ENCODE measurements at regions not wholly inside any gene's neighbourhood (a gene's known extent, or its start where the extent isn't known, plus 50 kb on each side); places are given as distances from the start of the nearest gene placed in this dataset.
A peak's percentile ranks its signal among the peaks of the same experiment; 100 is the strongest.

DNA sequence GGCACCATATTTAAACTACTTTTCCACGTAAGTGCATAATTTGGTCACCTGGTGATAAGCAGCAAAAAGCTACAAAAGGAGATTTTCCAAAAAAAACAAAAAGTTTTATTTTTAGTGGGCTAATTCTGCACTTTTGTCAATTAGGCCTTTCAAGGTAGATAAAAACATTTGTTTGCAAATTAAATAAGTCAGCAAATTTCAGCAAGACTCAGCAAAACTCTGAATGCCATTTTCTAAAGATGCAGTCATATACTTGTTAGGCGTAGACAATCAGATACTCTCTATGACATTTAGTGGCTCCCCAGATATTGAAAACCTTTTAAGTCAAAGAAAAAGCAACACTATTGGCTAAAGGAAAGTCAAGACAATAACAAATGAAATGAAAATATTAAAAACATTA is 400.2 kb upstream of the GOLIM4 start:
- Histone ChIP-seq H3K27ac (peak overlapping the region in 1 of 2 donors; percentile 30), H3K9me3 (no peaks in the 10 kb centered on the region), H3K4me3 (no peak overlapping the region), H3K27me3 (replicated peaks; ENCODE audit: insufficient read depth) (no peaks in the 10 kb centered on the region), H3K4me1 (ENCODE audit: control insufficient read depth in 1 of 2, low read depth in 2 of 2) (peaks cover 3 to 16% of the 10 kb centered on the region in 2 donors), H3K36me3 (no peaks in the 10 kb centered on the region)
- TF ChIP-seq, protein P1, sequence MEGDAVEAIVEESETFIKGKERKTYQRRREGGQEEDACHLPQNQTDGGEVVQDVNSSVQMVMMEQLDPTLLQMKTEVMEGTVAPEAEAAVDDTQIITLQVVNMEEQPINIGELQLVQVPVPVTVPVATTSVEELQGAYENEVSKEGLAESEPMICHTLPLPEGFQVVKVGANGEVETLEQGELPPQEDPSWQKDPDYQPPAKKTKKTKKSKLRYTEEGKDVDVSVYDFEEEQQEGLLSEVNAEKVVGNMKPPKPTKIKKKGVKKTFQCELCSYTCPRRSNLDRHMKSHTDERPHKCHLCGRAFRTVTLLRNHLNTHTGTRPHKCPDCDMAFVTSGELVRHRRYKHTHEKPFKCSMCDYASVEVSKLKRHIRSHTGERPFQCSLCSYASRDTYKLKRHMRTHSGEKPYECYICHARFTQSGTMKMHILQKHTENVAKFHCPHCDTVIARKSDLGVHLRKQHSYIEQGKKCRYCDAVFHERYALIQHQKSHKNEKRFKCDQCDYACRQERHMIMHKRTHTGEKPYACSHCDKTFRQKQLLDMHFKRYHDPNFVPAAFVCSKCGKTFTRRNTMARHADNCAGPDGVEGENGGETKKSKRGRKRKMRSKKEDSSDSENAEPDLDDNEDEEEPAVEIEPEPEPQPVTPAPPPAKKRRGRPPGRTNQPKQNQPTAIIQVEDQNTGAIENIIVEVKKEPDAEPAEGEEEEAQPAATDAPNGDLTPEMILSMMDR (IDR thresholded peaks at IDR 0.05) = no peak
- DNase-seq (ENCODE audit: low spot score) = no peak
- no peak for ATAC-seq (ENCODE audit: insufficient number of reproducible peaks, low FRiP score, low read depth)

DNA sequence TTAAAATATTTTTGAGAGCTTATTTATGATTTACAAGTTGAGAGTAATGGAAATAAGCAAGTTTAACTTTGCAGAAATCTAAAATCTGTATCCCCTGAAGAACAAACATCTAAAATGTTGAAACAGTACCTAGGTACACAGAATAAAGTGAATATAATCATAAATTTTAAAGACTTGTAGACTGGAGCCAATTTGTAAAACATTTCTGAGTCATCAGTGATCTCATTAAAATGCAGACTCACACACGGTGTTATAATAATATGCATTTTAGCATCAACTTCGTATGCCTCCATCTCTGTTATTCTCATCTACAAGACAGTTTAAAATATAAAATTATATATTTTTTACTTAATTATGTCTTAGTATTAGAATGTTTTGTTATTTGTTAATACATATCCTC is 399.5 kb upstream of the GOLIM4 start:
- Histone ChIP-seq H3K4me3 (no peak overlapping the region), H3K27me3 (replicated peaks; ENCODE audit: insufficient read depth) (no peaks in the 10 kb centered on the region), H3K36me3 (no peaks in the 10 kb centered on the region), H3K27ac (no peak overlapping the region), H3K9me3 (no peaks in the 10 kb centered on the region), H3K4me1 (ENCODE audit: control insufficient read depth in 1 of 2, low read depth in 2 of 2) (peaks cover 3 to 16% of the 10 kb centered on the region in 2 donors)
- TF ChIP-seq, protein P1 (IDR thresholded peaks at IDR 0.05) = no peak
- DNase-seq (ENCODE audit: low spot score) (no peak), ATAC-seq (ENCODE audit: insufficient number of reproducible peaks, low FRiP score, low read depth) (no peak)

DNA sequence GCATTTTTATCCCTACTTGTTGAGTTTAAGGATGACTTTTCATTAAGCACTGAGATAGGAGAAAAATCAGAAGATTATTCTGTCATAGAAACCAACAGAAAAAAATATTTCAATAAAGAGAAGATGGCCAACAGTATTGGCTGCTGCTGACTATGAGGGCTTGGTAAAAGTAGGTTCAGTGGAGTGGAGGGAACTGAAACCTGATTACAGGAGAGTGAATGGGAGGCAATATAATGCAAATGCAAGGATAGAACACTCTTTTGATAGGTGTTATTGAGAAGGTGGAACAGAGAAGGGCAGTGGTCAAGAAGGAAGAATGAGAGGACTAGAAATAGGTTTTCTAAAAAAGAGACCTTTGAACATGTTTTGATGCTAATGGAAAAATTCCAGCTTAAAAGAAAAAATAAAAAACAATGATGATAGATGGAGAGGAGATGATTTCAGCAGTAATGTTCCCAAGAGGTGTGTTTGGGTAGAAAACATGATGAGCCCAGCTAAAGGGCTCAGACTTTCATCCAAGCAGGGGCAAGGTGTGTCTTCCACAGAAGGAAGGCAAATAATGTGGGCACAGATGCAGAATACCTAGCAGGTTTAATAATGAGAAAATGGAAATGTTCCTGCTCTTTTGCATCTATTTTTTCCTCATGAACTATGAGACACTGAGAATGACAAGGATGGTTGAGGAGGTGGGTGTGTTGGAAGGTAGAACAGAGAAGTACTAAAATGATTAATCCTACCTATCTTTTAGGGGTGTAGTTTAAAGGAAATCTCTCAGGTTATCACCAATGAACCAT is 397.9 kb upstream of the GOLIM4 start:
- H3K27ac ChIP-seq = no peak overlapping the region
- H3K9me3 ChIP-seq = no peaks in the 10 kb centered on the region
- peaks cover 3 to 16% of the 10 kb centered on the region in 2 donors for H3K4me1 ChIP-seq (ENCODE audit: control insufficient read depth in 1 of 2, low read depth in 2 of 2)
- no peak overlapping the region for H3K4me3 ChIP-seq
- TF ChIP-seq, protein P1 (IDR thresholded peaks at IDR 0.05) = no peak
- ATAC-seq (ENCODE audit: insufficient number of reproducible peaks, low FRiP score, low read depth) (no peak), DNase-seq (ENCODE audit: low spot score) (no peak)
- no peaks in the 10 kb centered on the region for H3K36me3 ChIP-seq
- H3K27me3 ChIP-seq (replicated peaks; ENCODE audit: insufficient read depth) = no peaks in the 10 kb centered on the region

DNA sequence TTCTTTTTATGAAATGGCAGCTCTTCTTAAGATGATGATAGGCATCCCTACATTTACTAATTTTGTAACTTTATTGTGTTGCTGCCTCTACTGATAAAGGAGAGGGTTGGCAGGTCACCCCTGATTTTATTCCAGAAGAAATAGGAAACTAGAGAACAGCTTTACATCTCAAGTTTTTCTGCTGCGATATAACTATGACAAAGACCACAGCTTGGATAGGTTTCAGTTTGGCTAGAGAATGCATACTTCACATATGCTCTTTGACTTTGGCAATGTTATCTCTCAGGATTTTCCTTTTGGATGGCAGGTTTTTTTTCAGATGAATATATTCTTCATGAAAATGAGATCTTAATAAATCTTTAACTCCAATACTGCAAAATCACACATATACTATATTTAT is 395.3 kb upstream of the GOLIM4 start:
- Histone ChIP-seq H3K27ac (no peak overlapping the region), H3K4me3 (no peak overlapping the region), H3K36me3 (no peaks in the 10 kb centered on the region), H3K4me1 (ENCODE audit: control insufficient read depth in 1 of 2, low read depth in 2 of 2) (peaks cover 0 to 3% of the 10 kb centered on the region in 2 donors), H3K9me3 (no peaks in the 10 kb centered on the region), H3K27me3 (replicated peaks; ENCODE audit: insufficient read depth) (no peaks in the 10 kb centered on the region)
- TF ChIP-seq, protein P1 (IDR thresholded peaks at IDR 0.05) = no peak
- ATAC-seq (ENCODE audit: insufficient number of reproducible peaks, low FRiP score, low read depth) = no peak
- no peak for DNase-seq (ENCODE audit: low spot score)

DNA sequence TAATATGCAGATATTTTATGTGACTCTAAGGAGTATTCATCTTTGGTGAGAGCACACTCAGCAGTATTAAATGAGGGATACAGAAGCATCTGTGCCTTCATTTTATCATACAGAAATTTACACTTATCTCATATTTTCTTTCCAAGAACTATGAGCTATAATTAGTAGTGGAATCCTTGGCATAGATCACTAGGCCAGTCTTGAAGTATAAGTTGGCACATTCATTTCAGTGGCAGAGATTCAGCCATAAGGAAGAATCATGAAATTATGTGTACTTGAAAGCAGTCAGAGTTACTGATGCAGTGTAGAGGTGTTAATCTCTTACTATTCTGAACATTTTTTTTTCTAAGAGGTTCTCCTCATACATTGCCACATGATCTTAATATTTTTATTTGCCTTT is 393.6 kb upstream of the GOLIM4 start:
- ATAC-seq (ENCODE audit: insufficient number of reproducible peaks, low FRiP score, low read depth) (no peak), DNase-seq (ENCODE audit: low spot score) (no peak)
- Histone ChIP-seq H3K4me3 (no peak overlapping the region), H3K27ac (no peak overlapping the region), H3K36me3 (no peaks in the 10 kb centered on the region), H3K9me3 (no peaks in the 10 kb centered on the region), H3K4me1 (ENCODE audit: control insufficient read depth in 1 of 2, low read depth in 2 of 2) (no peaks in the 10 kb centered on the region), H3K27me3 (replicated peaks; ENCODE audit: insufficient read depth) (no peaks in the 10 kb centered on the region)
- TF ChIP-seq, protein P1 (IDR thresholded peaks at IDR 0.05) = no peak
